GM23338 (cell line): ENCODE measurements at regions not wholly inside any gene's neighbourhood (a gene's known extent, or its start where the extent isn't known, plus 50 kb on each side); places are given as distances from the start of the nearest gene placed in this dataset.

ENCODE experiments used
- ATAC-seq: fragments of 200-7000 bp; cut with Tn5 transposase; 3 replicates; pipeline ENCODE4 v1.9.1; 2020
- DNase-seq: peaks from one replicate; pipeline ENCODE4 v3.0.0-alpha.2; 2015; ENCODE audit warnings: low spot score
- H2AFZ ChIP-seq: fragments of 200-600 bp; sonication (generic); 2 replicates; pipeline ENCODE4 v1.8.0; 2016; ENCODE audit warnings: antibody characterized with exemption, mild to moderate bottlenecking, moderate library complexity
- H3F3A ChIP-seq: fragments of 200-600 bp; sonication (generic); replicated peaks from 2 replicates; pipeline ENCODE4 v1.8.0; 2017; ENCODE audit warnings: antibody characterized with exemption, mixed run types, low read depth
- H3K27ac ChIP-seq: fragments of 200-600 bp; sonication (generic); 2 replicates; pipeline ENCODE4 v1.6.1; 2016; ENCODE audit warnings: low read depth
- H3K27me3 ChIP-seq: fragments of 200-600 bp; sonication (generic); 2 replicates; pipeline ENCODE4 v1.8.0; 2016; ENCODE audit warnings: mild to moderate bottlenecking, mixed run types, moderate library complexity; ENCODE audit not compliant: insufficient read depth
- H3K36me3 ChIP-seq: fragments of 200-600 bp; sonication (generic); 2 replicates; pipeline ENCODE4 v1.8.0; 2016; ENCODE audit warnings: mild to moderate bottlenecking; ENCODE audit not compliant: insufficient read depth
- H3K4me1 ChIP-seq: fragments of 200-600 bp; sonication (generic); 2 replicates; pipeline ENCODE4 v1.8.0; 2016; ENCODE audit warnings: mild to moderate bottlenecking, moderate library complexity; ENCODE audit not compliant: insufficient read depth
- H3K4me2 ChIP-seq: fragments of 200-600 bp; sonication (generic); 2 replicates; pipeline ENCODE4 v1.7.1; 2017; ENCODE audit warnings: mixed run types
- H3K4me3 ChIP-seq: fragments of 200-600 bp; sonication (generic); 2 replicates; pipeline ENCODE4 v1.6.1; 2016; ENCODE audit warnings: mixed run types
- H3K79me2 ChIP-seq: fragments of 200-600 bp; sonication (generic); replicated peaks from 2 replicates; pipeline ENCODE4 v1.8.0; 2017; ENCODE audit warnings: mild to moderate bottlenecking; ENCODE audit not compliant: insufficient read depth
- H3K9me2 ChIP-seq: fragments of 200-600 bp; sonication (generic); 2 replicates; pipeline ENCODE4 v1.8.0; 2017; ENCODE audit not compliant: insufficient read depth
- H4K20me1 ChIP-seq: fragments of 200-600 bp; sonication (generic); replicated peaks from 2 replicates; pipeline ENCODE4 v1.8.0; 2017; ENCODE audit warnings: mild to moderate bottlenecking; ENCODE audit not compliant: insufficient read depth
- H3K27ac Mint-ChIP-seq: 2 replicates; pipeline ENCODE4 v1.8.0; 2020; ENCODE audit warnings: inconsistent platforms, mild to moderate bottlenecking, moderate library complexity, mixed read lengths
- H3K27me3 Mint-ChIP-seq: 3 replicates; pipeline ENCODE4 v1.8.0; 2022; ENCODE audit warnings: low read depth, mild to moderate bottlenecking, moderate library complexity, mixed read lengths, inconsistent platforms; ENCODE audit not compliant: insufficient read depth, poor library complexity
- H3K36me3 Mint-ChIP-seq: 3 replicates; pipeline ENCODE4 v1.8.0; 2021; ENCODE audit warnings: low read depth, mild to moderate bottlenecking, inconsistent platforms, moderate library complexity, mixed read lengths
- H3K4me1 Mint-ChIP-seq: 3 replicates; pipeline ENCODE4 v1.8.0; 2020; ENCODE audit warnings: mild to moderate bottlenecking, inconsistent platforms, mixed read lengths
- H3K4me3 Mint-ChIP-seq: 3 replicates; pipeline ENCODE4 v1.8.0; 2021; ENCODE audit warnings: moderate library complexity, mild to moderate bottlenecking, inconsistent platforms, mixed read lengths
- H3K9me3 Mint-ChIP-seq: 3 replicates; pipeline ENCODE4 v1.8.0; 2020; ENCODE audit warnings: moderate library complexity, mild to moderate bottlenecking, inconsistent platforms, mixed read lengths
- CREB1 ChIP-seq: fragments of 250-450 bp; sonication (Bioruptor Pico); IDR thresholded peaks from 2 replicates; pipeline ENCODE4 v1.5.0; 2020; ENCODE audit warnings: low read depth, mild to moderate bottlenecking, moderate library complexity
- CTCF ChIP-seq, 2 experiments: fragments of 200-600 bp in 1 of 2; sonication (generic) in 1 of 2; conservative IDR thresholded peaks; 2 replicates each; pipeline versions ENCODE4 v1.5.1 to v1.6.1; 2016 to 2017; ENCODE audit warnings: antibody characterized with exemption in 2 of 2, low read depth in 2 of 2, mild to moderate bottlenecking in 2 of 2, moderate library complexity in 1 of 2
- ETS1 ChIP-seq: IDR thresholded peaks from 2 replicates; pipeline ENCODE4 v1.6.1; 2016; ENCODE audit warnings: antibody characterized with exemption
- EZH2 ChIP-seq: fragments of 200-600 bp; sonication (generic); IDR thresholded peaks from one replicate; pipeline ENCODE4 v1.8.0; 2017; ENCODE audit warnings: antibody characterized with exemption, mild to moderate bottlenecking, low read depth; ENCODE audit not compliant: unreplicated experiment
- EZH2phosphoT487 ChIP-seq: fragments of 200-600 bp; sonication (generic); IDR thresholded peaks from one replicate; pipeline ENCODE4 v1.8.1; 2018; ENCODE audit warnings: antibody characterized with exemption; ENCODE audit not compliant: unreplicated experiment
- JUNB ChIP-seq: IDR thresholded peaks from one replicate; pipeline ENCODE4 v1.6.1; 2016; ENCODE audit warnings: antibody characterized with exemption; ENCODE audit not compliant: unreplicated experiment
- NANOG ChIP-seq: IDR thresholded peaks from 2 replicates; pipeline ENCODE4 v1.6.1; 2016; ENCODE audit warnings: antibody characterized with exemption, borderline replicate concordance
- POLR2AphosphoS5 ChIP-seq: IDR thresholded peaks from 2 replicates; pipeline ENCODE4 v1.6.1; 2016; ENCODE audit warnings: antibody characterized with exemption, low read depth
- REST ChIP-seq: IDR thresholded peaks from one replicate; pipeline ENCODE4 v1.6.1; 2018; ENCODE audit warnings: antibody characterized with exemption; ENCODE audit not compliant: unreplicated experiment
- STAT1 ChIP-seq: IDR thresholded peaks from one replicate; pipeline ENCODE4 v1.6.1; 2016; ENCODE audit warnings: antibody characterized with exemption; ENCODE audit not compliant: unreplicated experiment
- ZNF114 ChIP-seq: fragments of 250-450 bp; sonication (Bioruptor Pico); IDR thresholded peaks from 2 replicates; pipeline ENCODE4 v1.5.0; 2020; ENCODE audit warnings: mild to moderate bottlenecking, moderate library complexity
- ZNF331 ChIP-seq: fragments of 250-450 bp; sonication (Bioruptor Pico); IDR thresholded peaks from 2 replicates; pipeline ENCODE4 v1.5.0; 2020; ENCODE audit warnings: low read depth, mild to moderate bottlenecking, moderate library complexity
- ZNF462 ChIP-seq: fragments of 250-450 bp; sonication (Bioruptor Pico); IDR thresholded peaks from 2 replicates; pipeline ENCODE4 v1.5.0; 2020; ENCODE audit warnings: mild to moderate bottlenecking, moderate library complexity

GRCh38 chr20:60132827-60133670 is 174.8 kb downstream of the CDH26 start:
- Mint-ChIP-seq H3K9me3 (no peaks in the 10 kb centered on the region), H3K36me3 (no peaks in the 10 kb centered on the region), H3K27me3 (peaks cover 3% of the 10 kb centered on the region), H3K27ac (no peak overlapping the region), H3K4me1 (no peaks in the 10 kb centered on the region; the same call in 2 of the 3 replicates), H3K4me3 (no peak overlapping the region)
- Histone ChIP-seq H3K4me1 (no peaks in the 10 kb centered on the region), H2AFZ (no peak overlapping the region), H3K9me2 (no peaks in the 10 kb centered on the region), H3K79me2 (no peaks in the 10 kb centered on the region), H3K27ac (no peak overlapping the region), H3F3A (no peaks in the 10 kb centered on the region), H3K4me3 (no peak overlapping the region), H3K27me3 (no peaks in the 10 kb centered on the region), H4K20me1 (no peaks in the 10 kb centered on the region), H3K4me2 (no peak overlapping the region), H3K36me3 (no peaks in the 10 kb centered on the region)
- DNase-seq: no peak
- no peak for ATAC-seq
- TF ChIP-seq REST (no peak), CTCF (conservative IDR thresholded peaks at IDR 0.05; ENCODE audit: low read depth in 2 of 2) (no peak), POLR2AphosphoS5 (no peak), EZH2 (no peak), CREB1 (CRISPR knock-in tag) (no peak), JUNB (no peak), NANOG (no peak), STAT1 (no peak), ZNF462 (CRISPR knock-in tag) (no peak), EZH2phosphoT487 (no peak), ZNF331 (no peak), ZNF114 (CRISPR knock-in tag) (no peak), ETS1 (no peak)
